MG63 (cell line): ENCODE measurements at regions not wholly inside any gene's neighbourhood (a gene's known extent, or its start where the extent isn't known, plus 50 kb on each side); places are given as distances from the start of the nearest gene placed in this dataset.

Experiments
- DNase-seq: peaks from one replicate; pipeline ENCODE4 v3.0.0-alpha.2; 2020
- H3K27me3 ChIP-seq: fragments of 250-450 bp; sonication (Bioruptor Pico); 2 replicates; pipeline ENCODE4 v1.5.1; 2020; ENCODE audit warnings: mild to moderate bottlenecking, moderate library complexity
- H3K36me3 ChIP-seq: fragments of 250-450 bp; sonication (Bioruptor Pico); 2 replicates; pipeline ENCODE4 v1.5.1; 2020; ENCODE audit warnings: mild to moderate bottlenecking, moderate library complexity
- H3K4me3 ChIP-seq: fragments of 250-450 bp; sonication (Bioruptor Pico); 2 replicates; pipeline ENCODE4 v1.5.1; 2020; ENCODE audit warnings: mild to moderate bottlenecking, moderate library complexity
- H3K9me3 ChIP-seq: fragments of 250-450 bp; sonication (Bioruptor Pico); 2 replicates; pipeline ENCODE4 v1.5.1; 2020; ENCODE audit warnings: mild to moderate bottlenecking, moderate library complexity

DNA sequence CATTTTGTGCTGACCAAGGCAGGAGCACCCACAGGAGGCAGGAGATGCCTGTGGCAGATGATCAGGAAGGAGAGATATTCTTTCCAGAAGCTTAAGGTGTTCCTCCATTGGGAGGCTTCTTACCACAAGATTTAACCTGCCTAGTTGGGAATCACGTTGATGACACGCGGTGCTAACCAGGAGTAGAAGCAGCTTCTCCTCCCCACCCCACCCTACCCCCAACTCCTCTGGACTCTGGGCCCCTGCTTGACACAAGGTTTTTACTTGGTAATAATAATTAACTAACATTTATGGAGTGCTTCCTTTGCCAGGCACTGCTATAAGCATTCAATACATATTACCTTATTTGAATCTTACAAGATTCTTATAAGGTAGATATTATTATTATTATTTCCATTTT, 62.5 kb upstream of the PAPOLG start:
- H3K9me3 ChIP-seq = no peaks in the 10 kb centered on the region
- H3K4me3 ChIP-seq = no peak overlapping the region
- H3K27me3 ChIP-seq = peaks cover 3% of the 10 kb centered on the region; the same call in 1 of the 2 replicates
- DNase-seq = no peak
- H3K36me3 ChIP-seq = no peaks in the 10 kb centered on the region

- H3K9me3 ChIP-seq = no peaks in the 10 kb centered on the region
- H3K36me3 ChIP-seq = no peaks in the 10 kb centered on the region
- DNase-seq = no peak
- H3K4me3 ChIP-seq = no peak overlapping the region
- H3K27me3 ChIP-seq = peaks cover 3% of the 10 kb centered on the region; the same call in 1 of the 2 replicates
These were observed 60.3 kb upstream of the PAPOLG start for GRCh38 chr2:60695793-60696192.

- no peak for DNase-seq
- no peaks in the 10 kb centered on the region for H3K27me3 ChIP-seq
- H3K9me3 ChIP-seq = no peaks in the 10 kb centered on the region
These were observed 56.5 kb upstream of the PAPOLG start for GRCh38 chr2:60699617-60700016.

DNA sequence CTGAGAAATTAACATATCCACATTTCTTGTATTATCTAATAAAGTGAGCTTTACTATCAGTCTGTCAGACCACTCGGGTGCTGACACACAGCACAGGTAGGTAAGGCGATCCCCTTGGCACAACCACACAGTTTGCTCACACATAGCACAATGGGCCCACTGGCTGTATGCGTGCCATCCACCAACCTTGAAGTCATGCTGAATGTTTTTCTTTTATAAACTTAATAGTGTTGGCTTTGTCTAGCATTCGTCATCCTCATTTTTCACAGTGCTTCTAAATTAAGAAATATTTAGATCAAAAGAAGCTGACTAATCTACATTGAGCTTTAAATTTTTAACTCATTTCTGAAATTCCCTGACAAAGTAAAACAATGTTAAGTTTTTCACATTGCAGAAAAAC, 50.0 kb upstream of the PAPOLG start:
- H3K27me3 ChIP-seq = no peaks in the 10 kb centered on the region
- H3K36me3 ChIP-seq = no peaks in the 10 kb centered on the region
- H3K4me3 ChIP-seq = no peak overlapping the region
- no peaks in the 10 kb centered on the region for H3K9me3 ChIP-seq
- peak; percentile 66 for DNase-seq

More at GRCh38 chr2:60699617-60700016, 56.5 kb upstream of the PAPOLG start:
- Histone ChIP-seq H3K36me3 (no peaks in the 10 kb centered on the region), H3K4me3 (no peak overlapping the region)
